ENCODE measurements at regions not wholly inside any gene's neighbourhood (a gene's known extent, or its start where the extent isn't known, plus 50 kb on each side); places are given as distances from the start of the nearest gene placed in this dataset.
"Not testable (repeated sequence)": the region's sequence is repeated elsewhere in the genome, so short reads cannot be mapped to it uniquely, and the experiment has no call there.

GRCh38 chr3:140883428-140884040, 58.1 kb upstream of the SLC25A36 start:
- DNase-seq, result no peak

- DNase-seq, result not testable (repeated sequence)
These were observed 55.9 kb upstream of the SLC25A36 start for GRCh38 chr3:140885697-140886096.
